ENCODE measurements at regions not wholly inside any gene's neighbourhood (a gene's known extent, or its start where the extent isn't known, plus 50 kb on each side); places are given as distances from the start of the nearest gene placed in this dataset.

- TF ChIP-seq PRDM15 (CRISPR knock-in tag; IDR thresholded peaks at IDR 0.05) (no peak), PKNOX1 (IDR thresholded peaks at IDR 0.05) (no peak), MTA3 (IDR thresholded peaks at IDR 0.05; ENCODE audit: borderline replicate concordance, low read length) (no peak), IRF4 (IDR thresholded peaks at IDR 0.05; ENCODE audit: low read depth, low read length) (no peak)
Observed at GRCh38 chr3:102162251-102162650, 272.6 kb upstream of the ZPLD1 start (continued).

GRCh38 chr3:102163039-102163817 lies 271.6 kb upstream of the ZPLD1 start:
- in situ Hi-C loops (cut with MboI) (no loop called here), intact Hi-C loops (cut with micrococcal nuclease; ENCODE audit: unreplicated experiment) (no loop called here)
- Histone ChIP-seq H3K9ac (ENCODE audit: control insufficient read depth, insufficient read depth, low read length) (no peak overlapping the region), H3K79me2 (ENCODE audit: control insufficient read depth, insufficient read depth, low read length) (no peaks in the 10 kb centered on the region), H3K4me1 (ENCODE audit: control insufficient read depth, insufficient read depth, low read length) (no peaks in the 10 kb centered on the region), H4K20me1 (ENCODE audit: control insufficient read depth, insufficient read depth) (no peaks in the 10 kb centered on the region), H3K4me2 (ENCODE audit: control insufficient read depth, insufficient read depth) (no peak overlapping the region), H2AFZ (ENCODE audit: control insufficient read depth, low read depth, low read length) (no peak overlapping the region), H3K36me3 (ENCODE audit: control insufficient read depth in 2 of 2, insufficient read depth in 2 of 2, low read length in 1 of 2) (no peaks in the 10 kb centered on the region), H3K9me3 (replicated peaks; ENCODE audit: control insufficient read depth, insufficient read depth, low read length) (no peaks in the 10 kb centered on the region), H3K4me3 (no peak overlapping the region), H3K27ac (ENCODE audit: control insufficient read depth, insufficient read depth) (no peak overlapping the region), H3K27me3 (replicated peaks in 1 of 2; ENCODE audit: control insufficient read depth in 2 of 2, insufficient read depth in 2 of 2, low read length in 1 of 2) (no peaks in the 10 kb centered on the region)
- ATAC-seq (peak; percentile 38; the same call in 2 of the 3 replicates), FAIRE-seq (peak; percentile 31), DNase-seq (ENCODE audit: low read depth, low spot score) (no peak)
- ChIA-PET SMC1A (ENCODE audit: uncharacterized antibody, unreplicated experiment) (interaction anchor here (0.5 to 1.9 kb wide), 5 partner anchors 13 to 66 kb away, joined by 3 to 6 read pairs (median 3); no protein-coding TSS in a partner anchor), RAD21 (ENCODE audit: unreplicated experiment) (no interaction called here), CTCF (interaction anchor here (1.0 to 2.4 kb wide), 2 partner anchors 9 to 62 kb away, joined by 3 to 8 read pairs; no protein-coding TSS in a partner anchor), POLR2A (no interaction called here)
- BruUV-seq (replicated peaks), result no TSS peak
- WGBS (ENCODE audit: insufficient coverage, insufficient replicate concordance, low lambda C conversion rate, missing lambda C conversion rate), result 0% methylated on average over 1 of the region's 1 CpG
- TF ChIP-seq FOS (IDR thresholded peaks at IDR 0.05; ENCODE audit: borderline replicate concordance, extremely low read depth, insufficient read length), result no peak
- TF ChIP-seq SMAD5 (IDR thresholded peaks at IDR 0.05; ENCODE audit: low read depth), result no peak
- TF ChIP-seq KAT2A (conservative IDR thresholded peaks at IDR 0.05; ENCODE audit: control insufficient read depth, low read depth, low read length), result no peak
- TF ChIP-seq MTA3 (IDR thresholded peaks at IDR 0.05; ENCODE audit: borderline replicate concordance, low read length), result no peak
- TF ChIP-seq USF2 (IDR thresholded peaks at IDR 0.05; ENCODE audit: borderline replicate concordance, low read depth, low read length), result no peak
- no peak for TF ChIP-seq PAX5 (IDR thresholded peaks at IDR 0.05; ENCODE audit: borderline replicate concordance, low read depth, low read length)
- TF ChIP-seq NR2C2 (IDR thresholded peaks at IDR 0.05; ENCODE audit: borderline replicate concordance, control insufficient read depth, insufficient read length, low read depth), result no peak
- no peak for TF ChIP-seq SUPT20H (IDR thresholded peaks at IDR 0.05; ENCODE audit: borderline replicate concordance, control insufficient read depth, low read depth, low read length)
- TF ChIP-seq ZNF217 (IDR thresholded peaks at IDR 0.05), result no peak
- no peak for TF ChIP-seq SPI1 (IDR thresholded peaks at IDR 0.05; ENCODE audit: borderline replicate concordance, insufficient read depth, low read depth, low read length)
- no peak for TF ChIP-seq SUZ12 (IDR thresholded peaks at IDR 0.05; ENCODE audit: unreplicated experiment)
- TF ChIP-seq IRF3 (IDR thresholded peaks at IDR 0.05), result no peak
- no peak for TF ChIP-seq SMARCA5 (IDR thresholded peaks at IDR 0.05)
